ENCODE measurements at regions not wholly inside any gene's neighbourhood (a gene's known extent, or its start where the extent isn't known, plus 50 kb on each side); places are given as distances from the start of the nearest gene placed in this dataset.

DNA sequence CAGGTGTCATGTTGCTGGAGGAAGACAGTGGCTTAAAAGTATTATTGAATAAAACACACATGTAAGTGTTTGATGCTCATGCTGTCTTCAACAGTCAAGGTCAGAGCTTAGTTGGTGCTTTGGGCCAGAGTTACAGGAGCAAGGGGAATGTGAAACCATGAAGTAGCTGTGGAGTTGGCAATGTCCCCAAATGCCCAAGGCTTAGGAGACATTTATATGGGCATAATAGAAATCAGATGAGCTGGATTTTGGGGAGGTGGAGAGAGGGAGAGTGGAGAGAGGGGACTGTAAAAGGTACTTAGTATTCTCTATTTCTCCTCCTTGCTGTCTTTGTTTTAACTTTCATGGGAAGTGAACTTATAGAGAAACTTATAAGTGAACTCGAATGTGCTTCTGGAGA, 407.8 kb downstream of the ETS1 start:
- Mint-ChIP-seq H3K27ac (no peak overlapping the region), H3K36me3 (ENCODE audit: low read depth) (no peaks in the 10 kb centered on the region), H3K27me3 (ENCODE audit: insufficient read depth, low read depth, poor library complexity) (peaks cover 5% of the 10 kb centered on the region), H3K4me3 (no peak overlapping the region), H3K4me1 (peaks cover 10% of the 10 kb centered on the region), H3K9me3 (peaks cover 5% of the 10 kb centered on the region; the same call in 1 of the 3 replicates)
- no peak overlapping the region for H3K4me2 ChIP-seq
- H3K4me1 ChIP-seq (ENCODE audit: insufficient read depth), result peaks cover 9% of the 10 kb centered on the region; the same call in 1 of the 2 replicates
- TF ChIP-seq EZH2 (IDR thresholded peaks at IDR 0.05; ENCODE audit: low read depth, unreplicated experiment), result no peak
- TF ChIP-seq, protein P1, sequence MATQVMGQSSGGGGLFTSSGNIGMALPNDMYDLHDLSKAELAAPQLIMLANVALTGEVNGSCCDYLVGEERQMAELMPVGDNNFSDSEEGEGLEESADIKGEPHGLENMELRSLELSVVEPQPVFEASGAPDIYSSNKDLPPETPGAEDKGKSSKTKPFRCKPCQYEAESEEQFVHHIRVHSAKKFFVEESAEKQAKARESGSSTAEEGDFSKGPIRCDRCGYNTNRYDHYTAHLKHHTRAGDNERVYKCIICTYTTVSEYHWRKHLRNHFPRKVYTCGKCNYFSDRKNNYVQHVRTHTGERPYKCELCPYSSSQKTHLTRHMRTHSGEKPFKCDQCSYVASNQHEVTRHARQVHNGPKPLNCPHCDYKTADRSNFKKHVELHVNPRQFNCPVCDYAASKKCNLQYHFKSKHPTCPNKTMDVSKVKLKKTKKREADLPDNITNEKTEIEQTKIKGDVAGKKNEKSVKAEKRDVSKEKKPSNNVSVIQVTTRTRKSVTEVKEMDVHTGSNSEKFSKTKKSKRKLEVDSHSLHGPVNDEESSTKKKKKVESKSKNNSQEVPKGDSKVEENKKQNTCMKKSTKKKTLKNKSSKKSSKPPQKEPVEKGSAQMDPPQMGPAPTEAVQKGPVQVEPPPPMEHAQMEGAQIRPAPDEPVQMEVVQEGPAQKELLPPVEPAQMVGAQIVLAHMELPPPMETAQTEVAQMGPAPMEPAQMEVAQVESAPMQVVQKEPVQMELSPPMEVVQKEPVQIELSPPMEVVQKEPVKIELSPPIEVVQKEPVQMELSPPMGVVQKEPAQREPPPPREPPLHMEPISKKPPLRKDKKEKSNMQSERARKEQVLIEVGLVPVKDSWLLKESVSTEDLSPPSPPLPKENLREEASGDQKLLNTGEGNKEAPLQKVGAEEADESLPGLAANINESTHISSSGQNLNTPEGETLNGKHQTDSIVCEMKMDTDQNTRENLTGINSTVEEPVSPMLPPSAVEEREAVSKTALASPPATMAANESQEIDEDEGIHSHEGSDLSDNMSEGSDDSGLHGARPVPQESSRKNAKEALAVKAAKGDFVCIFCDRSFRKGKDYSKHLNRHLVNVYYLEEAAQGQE (IDR thresholded peaks at IDR 0.05; ENCODE audit: unreplicated experiment), result no peak
- TF ChIP-seq EZH2phosphoT487 (IDR thresholded peaks at IDR 0.05; ENCODE audit: unreplicated experiment), result no peak
- TF ChIP-seq NANOG (IDR thresholded peaks at IDR 0.05; ENCODE audit: borderline replicate concordance), result no peak
- no peak for TF ChIP-seq CREB1 (CRISPR knock-in tag; IDR thresholded peaks at IDR 0.05; ENCODE audit: low read depth)
- TF ChIP-seq, protein P2, sequence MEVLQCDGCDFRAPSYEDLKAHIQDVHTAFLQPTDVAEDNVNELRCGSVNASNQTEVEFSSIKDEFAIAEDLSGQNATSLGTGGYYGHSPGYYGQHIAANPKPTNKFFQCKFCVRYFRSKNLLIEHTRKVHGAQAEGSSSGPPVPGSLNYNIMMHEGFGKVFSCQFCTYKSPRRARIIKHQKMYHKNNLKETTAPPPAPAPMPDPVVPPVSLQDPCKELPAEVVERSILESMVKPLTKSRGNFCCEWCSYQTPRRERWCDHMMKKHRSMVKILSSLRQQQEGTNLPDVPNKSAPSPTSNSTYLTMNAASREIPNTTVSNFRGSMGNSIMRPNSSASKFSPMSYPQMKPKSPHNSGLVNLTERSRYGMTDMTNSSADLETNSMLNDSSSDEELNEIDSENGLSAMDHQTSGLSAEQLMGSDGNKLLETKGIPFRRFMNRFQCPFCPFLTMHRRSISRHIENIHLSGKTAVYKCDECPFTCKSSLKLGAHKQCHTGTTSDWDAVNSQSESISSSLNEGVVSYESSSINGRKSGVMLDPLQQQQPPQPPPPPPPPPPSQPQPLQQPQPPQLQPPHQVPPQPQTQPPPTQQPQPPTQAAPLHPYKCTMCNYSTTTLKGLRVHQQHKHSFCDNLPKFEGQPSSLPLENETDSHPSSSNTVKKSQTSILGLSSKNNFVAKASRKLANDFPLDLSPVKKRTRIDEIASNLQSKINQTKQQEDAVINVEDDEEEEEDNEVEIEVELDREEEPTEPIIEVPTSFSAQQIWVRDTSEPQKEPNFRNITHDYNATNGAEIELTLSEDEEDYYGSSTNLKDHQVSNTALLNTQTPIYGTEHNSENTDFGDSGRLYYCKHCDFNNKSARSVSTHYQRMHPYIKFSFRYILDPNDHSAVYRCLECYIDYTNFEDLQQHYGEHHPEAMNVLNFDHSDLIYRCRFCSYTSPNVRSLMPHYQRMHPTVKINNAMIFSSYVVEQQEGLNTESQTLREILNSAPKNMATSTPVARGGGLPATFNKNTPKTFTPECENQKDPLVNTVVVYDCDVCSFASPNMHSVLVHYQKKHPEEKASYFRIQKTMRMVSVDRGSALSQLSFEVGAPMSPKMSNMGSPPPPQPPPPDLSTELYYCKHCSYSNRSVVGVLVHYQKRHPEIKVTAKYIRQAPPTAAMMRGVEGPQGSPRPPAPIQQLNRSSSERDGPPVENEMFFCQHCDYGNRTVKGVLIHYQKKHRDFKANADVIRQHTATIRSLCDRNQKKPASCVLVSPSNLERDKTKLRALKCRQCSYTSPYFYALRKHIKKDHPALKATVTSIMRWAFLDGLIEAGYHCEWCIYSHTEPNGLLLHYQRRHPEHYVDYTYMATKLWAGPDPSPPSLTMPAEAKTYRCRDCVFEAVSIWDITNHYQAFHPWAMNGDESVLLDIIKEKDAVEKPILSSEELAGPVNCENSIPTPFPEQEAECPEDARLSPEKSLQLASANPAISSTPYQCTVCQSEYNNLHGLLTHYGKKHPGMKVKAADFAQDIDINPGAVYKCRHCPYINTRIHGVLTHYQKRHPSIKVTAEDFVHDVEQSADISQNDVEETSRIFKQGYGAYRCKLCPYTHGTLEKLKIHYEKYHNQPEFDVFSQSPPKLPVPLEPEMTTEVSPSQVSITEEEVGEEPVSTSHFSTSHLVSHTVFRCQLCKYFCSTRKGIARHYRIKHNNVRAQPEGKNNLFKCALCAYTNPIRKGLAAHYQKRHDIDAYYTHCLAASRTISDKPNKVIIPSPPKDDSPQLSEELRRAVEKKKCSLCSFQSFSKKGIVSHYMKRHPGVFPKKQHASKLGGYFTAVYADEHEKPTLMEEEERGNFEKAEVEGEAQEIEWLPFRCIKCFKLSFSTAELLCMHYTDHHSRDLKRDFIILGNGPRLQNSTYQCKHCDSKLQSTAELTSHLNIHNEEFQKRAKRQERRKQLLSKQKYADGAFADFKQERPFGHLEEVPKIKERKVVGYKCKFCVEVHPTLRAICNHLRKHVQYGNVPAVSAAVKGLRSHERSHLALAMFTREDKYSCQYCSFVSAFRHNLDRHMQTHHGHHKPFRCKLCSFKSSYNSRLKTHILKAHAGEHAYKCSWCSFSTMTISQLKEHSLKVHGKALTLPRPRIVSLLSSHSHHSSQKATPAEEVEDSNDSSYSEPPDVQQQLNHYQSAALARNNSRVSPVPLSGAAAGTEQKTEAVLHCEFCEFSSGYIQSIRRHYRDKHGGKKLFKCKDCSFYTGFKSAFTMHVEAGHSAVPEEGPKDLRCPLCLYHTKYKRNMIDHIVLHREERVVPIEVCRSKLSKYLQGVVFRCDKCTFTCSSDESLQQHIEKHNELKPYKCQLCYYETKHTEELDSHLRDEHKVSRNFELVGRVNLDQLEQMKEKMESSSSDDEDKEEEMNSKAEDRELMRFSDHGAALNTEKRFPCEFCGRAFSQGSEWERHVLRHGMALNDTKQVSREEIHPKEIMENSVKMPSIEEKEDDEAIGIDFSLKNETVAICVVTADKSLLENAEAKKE (CRISPR knock-in tag; IDR thresholded peaks at IDR 0.05), result no peak
- no peak overlapping the region for H2AFZ ChIP-seq
- H3K79me2 ChIP-seq (replicated peaks; ENCODE audit: insufficient read depth), result no peaks in the 10 kb centered on the region
- H3K27me3 ChIP-seq (ENCODE audit: insufficient read depth), result no peaks in the 10 kb centered on the region
- no peak for ATAC-seq
- no peaks in the 10 kb centered on the region for H3K36me3 ChIP-seq (ENCODE audit: insufficient read depth)
- H3K27ac ChIP-seq (ENCODE audit: low read depth), result no peak overlapping the region
- H4K20me1 ChIP-seq (replicated peaks; ENCODE audit: insufficient read depth), result no peaks in the 10 kb centered on the region
- H3K9me2 ChIP-seq (ENCODE audit: insufficient read depth), result peaks cover 4% of the 10 kb centered on the region
- no peak for DNase-seq (ENCODE audit: low spot score)
- no peak overlapping the region for H3K4me3 ChIP-seq
- H3F3A ChIP-seq (replicated peaks; ENCODE audit: low read depth), result no peaks in the 10 kb centered on the region

Measured in GM23338 (cell line).